Left ventricle myocardium inferior (tissue), 1 donor: ENCODE measurements at regions not wholly inside any gene's neighbourhood (a gene's known extent, or its start where the extent isn't known, plus 50 kb on each side); places are given as distances from the start of the nearest gene placed in this dataset.

Experiments used
- DNase-seq: peaks from one replicate; pipeline ENCODE4 v3.0.0-alpha.2; 2020
- H3K27ac ChIP-seq: fragments of 200-600 bp; replicated peaks from 2 replicates; pipeline ENCODE4 v1.8.0; 2021
- H3K27me3 ChIP-seq: fragments of 200-600 bp; 2 replicates; pipeline ENCODE4 v1.8.0; 2021; ENCODE audit warnings: low read depth
- H3K36me3 ChIP-seq: fragments of 200-600 bp; 2 replicates; pipeline ENCODE4 v1.8.0; 2021
- H3K4me1 ChIP-seq: fragments of 200-600 bp; 2 replicates; pipeline ENCODE4 v1.8.0; 2021
- H3K4me3 ChIP-seq: fragments of 200-600 bp; 2 replicates; pipeline ENCODE4 v1.8.0; 2021; ENCODE audit warnings: mild to moderate bottlenecking, moderate library complexity
- H3K9me3 ChIP-seq: fragments of 200-600 bp; replicated peaks from 2 replicates; pipeline ENCODE4 v1.8.0; 2021
- intact Hi-C: fragments of 100-400 bp; cut with micrococcal nuclease; formaldehyde crosslinking; loops from one replicate; pipeline ENCODE4 v1.11.0; 2022
- TF ChIP-seq, protein P1 (sequence below): fragments of 200-600 bp; IDR thresholded peaks from 2 replicates; pipeline ENCODE4 v1.8.0; 2021; ENCODE audit warnings: antibody characterized with exemption, mild to moderate bottlenecking, borderline replicate concordance
- donor health status: DM: no; HTN: yes; CAD: no; lungs with severe emphysema.

DNA sequence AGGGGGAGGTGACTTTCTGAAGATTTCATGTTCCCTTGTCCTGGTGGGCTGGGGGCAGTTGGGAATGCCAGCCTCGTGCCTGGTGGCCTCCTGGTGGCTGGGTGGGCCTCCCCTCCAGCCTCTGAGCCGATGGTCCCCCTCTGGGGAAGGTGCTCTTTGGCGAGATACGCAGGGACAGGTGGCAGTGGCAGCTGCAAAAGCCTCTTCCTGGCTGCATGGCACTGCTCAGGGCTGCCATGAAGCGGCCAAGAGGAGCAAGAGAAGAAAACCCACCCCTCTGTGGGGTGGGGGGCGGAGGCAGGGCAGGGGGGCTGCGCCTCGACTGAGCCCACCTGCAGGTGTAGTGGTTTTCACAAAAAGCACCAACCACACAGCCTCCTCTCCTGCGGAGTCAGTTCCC lies 61.8 kb upstream of the PHF21B start:
- no peak for DNase-seq
- TF ChIP-seq, protein P1, sequence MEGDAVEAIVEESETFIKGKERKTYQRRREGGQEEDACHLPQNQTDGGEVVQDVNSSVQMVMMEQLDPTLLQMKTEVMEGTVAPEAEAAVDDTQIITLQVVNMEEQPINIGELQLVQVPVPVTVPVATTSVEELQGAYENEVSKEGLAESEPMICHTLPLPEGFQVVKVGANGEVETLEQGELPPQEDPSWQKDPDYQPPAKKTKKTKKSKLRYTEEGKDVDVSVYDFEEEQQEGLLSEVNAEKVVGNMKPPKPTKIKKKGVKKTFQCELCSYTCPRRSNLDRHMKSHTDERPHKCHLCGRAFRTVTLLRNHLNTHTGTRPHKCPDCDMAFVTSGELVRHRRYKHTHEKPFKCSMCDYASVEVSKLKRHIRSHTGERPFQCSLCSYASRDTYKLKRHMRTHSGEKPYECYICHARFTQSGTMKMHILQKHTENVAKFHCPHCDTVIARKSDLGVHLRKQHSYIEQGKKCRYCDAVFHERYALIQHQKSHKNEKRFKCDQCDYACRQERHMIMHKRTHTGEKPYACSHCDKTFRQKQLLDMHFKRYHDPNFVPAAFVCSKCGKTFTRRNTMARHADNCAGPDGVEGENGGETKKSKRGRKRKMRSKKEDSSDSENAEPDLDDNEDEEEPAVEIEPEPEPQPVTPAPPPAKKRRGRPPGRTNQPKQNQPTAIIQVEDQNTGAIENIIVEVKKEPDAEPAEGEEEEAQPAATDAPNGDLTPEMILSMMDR: no peak
- intact Hi-C loops: no loop called here
- Histone ChIP-seq H3K36me3 (no peaks in the 10 kb centered on the region), H3K4me1 (no peaks in the 10 kb centered on the region), H3K4me3 (no peak overlapping the region), H3K27ac (no peak overlapping the region), H3K9me3 (peaks cover 22% of the 10 kb centered on the region), H3K27me3 (peaks cover 83% of the 10 kb centered on the region)

DNA sequence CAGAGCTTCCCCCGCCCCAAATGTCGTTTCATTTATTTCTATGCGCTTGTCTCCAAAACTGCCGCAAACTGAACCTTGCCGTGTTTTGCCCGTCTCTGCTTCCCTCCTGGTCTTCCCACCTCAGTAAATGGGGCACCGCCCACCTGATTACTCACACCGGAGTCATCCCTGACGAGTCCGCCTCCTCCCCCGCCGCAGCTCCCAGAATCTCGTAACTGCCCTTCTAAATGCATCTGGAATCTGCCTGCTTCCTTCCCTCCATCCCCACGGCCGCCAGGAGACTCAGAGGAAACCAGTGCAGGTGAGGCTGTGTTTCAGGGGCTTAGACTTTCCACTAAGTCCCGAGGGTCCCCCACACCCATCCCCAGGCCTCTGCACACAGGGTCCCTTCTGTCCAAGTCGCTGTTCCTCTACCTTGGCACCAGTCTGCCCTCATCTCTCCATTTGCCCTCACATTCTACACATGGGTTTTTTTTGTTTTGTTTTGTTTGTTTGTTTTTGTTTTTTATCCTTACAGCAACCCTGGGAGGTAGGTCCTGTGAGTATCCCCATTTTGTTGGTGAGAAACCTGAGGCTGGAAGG lies 62.6 kb upstream of the PHF21B start:
- intact Hi-C loops: no loop called here
- Histone ChIP-seq H3K27ac (no peak overlapping the region), H3K4me3 (no peak overlapping the region), H3K9me3 (peaks cover 20% of the 10 kb centered on the region), H3K36me3 (no peaks in the 10 kb centered on the region), H3K27me3 (peaks cover 86% of the 10 kb centered on the region), H3K4me1 (no peaks in the 10 kb centered on the region)
- no peak for DNase-seq
- TF ChIP-seq, protein P1: no peak

DNA sequence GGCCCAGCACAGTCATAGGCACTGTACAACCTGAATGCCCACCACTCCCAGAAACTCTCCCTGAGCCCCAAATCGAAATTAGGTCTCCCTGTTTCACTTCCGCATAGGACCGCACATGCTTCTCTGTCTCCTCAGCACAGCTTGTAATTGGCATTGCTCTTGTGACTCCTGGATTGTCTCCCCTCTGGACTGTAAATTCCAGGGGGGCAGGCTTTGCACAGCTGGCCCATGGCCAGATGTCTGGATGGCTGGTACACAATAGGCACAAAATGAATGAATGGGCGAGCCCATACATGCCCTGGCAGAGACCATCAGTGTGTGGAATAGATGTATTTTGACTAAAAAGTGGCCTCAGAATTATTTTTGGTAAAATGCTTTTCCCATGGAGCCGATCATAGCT lies 63.3 kb upstream of the PHF21B start:
- Histone ChIP-seq H3K27ac (no peak overlapping the region), H3K9me3 (peaks cover 13% of the 10 kb centered on the region), H3K4me1 (no peaks in the 10 kb centered on the region), H3K36me3 (no peaks in the 10 kb centered on the region), H3K27me3 (peaks cover 93% of the 10 kb centered on the region), H3K4me3 (no peak overlapping the region)
- no peak for DNase-seq
- intact Hi-C loops: no loop called here
- TF ChIP-seq, protein P1: no peak

DNA sequence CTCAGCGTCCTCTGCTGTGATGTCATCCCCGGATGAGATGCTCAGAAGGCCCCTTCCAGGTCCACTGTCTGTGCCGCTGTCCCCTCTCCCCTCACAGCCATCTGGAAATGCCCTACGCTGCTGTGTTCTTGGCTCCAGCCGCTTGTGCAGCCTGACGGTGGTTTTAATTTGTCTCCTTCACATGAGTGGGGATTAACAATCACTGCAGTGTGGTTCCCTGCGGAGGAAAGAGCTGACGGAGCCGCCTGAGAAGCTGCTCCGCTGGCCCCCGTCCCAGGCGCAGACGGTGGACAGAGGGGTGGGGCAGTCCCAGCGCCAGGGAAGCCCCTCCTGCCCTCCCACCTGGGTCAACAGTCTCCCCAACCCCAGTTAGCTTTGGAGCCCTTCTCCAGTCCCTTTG lies 67.5 kb upstream of the PHF21B start:
- H3K36me3 ChIP-seq: no peaks in the 10 kb centered on the region
- intact Hi-C loops: no loop called here
- H3K4me1 ChIP-seq: no peaks in the 10 kb centered on the region
- H3K27ac ChIP-seq: no peak overlapping the region
- DNase-seq: no peak
- no peak overlapping the region for H3K4me3 ChIP-seq
- TF ChIP-seq, protein P1: no peak
- no peaks in the 10 kb centered on the region for H3K9me3 ChIP-seq
- H3K27me3 ChIP-seq: peaks cover 89% of the 10 kb centered on the region

DNA sequence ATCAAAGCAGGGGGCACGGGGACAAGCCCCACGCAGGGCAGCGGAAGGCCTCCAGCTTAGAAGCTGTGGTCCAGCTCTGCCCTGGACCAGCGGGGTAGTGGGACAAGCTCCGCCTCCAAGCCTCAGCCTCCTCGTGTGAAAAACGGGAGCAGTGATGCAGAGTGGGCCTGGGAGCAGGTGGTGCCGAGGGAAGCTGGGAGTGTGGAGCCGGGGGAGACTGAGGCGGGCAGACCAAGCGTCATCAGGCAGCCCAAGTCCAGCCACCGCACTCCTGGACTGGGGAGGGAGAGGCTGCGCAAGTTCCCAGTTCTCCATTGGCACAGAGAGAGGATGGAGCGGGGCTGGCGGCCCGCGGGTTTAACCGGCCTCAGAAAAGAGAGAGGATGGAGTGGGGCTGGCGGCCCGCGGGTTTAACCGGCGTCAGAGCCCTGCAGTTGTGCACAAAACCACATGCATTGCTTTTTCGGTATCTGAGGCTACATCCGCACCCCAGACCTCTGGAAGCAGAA lies 68.1 kb upstream of the PHF21B start:
- intact Hi-C loops: no loop called here
- no peak overlapping the region for H3K4me3 ChIP-seq
- peaks cover 89% of the 10 kb centered on the region for H3K27me3 ChIP-seq
- H3K4me1 ChIP-seq: no peaks in the 10 kb centered on the region
- TF ChIP-seq, protein P1: no peak
- DNase-seq: no peak
- no peaks in the 10 kb centered on the region for H3K9me3 ChIP-seq
- H3K27ac ChIP-seq: no peak overlapping the region
- H3K36me3 ChIP-seq: no peaks in the 10 kb centered on the region
